ENCODE measurements at regions not wholly inside any gene's neighbourhood (a gene's known extent, or its start where the extent isn't known, plus 50 kb on each side); places are given as distances from the start of the nearest gene placed in this dataset.

DNA sequence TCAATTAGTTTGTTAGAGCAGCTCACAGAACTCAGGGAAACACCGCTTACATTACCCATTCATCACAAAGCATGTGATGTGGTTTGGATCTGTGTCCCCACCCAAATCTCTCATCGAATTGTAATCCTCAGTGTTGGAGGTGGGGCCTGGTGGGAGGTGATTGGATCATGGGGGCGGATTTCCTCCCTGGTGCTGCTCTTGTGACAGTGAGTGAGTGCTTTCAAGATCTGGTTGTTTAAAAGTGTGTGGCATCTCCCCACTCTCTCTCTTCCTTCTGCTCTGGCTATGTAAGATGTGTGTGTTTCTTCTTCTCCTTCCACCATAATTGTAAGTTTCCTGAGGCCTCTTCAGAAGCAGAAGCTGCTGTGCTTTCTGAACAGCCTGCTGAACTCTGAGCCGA, 63.5 kb upstream of the AGPS start:
- CTCF ChIA-PET (ENCODE audit: partially characterized antibody) = interaction anchor here (1.2 to 6.7 kb wide), 3 partner anchors 33 to 165 kb away, joined by 4 to 91 read pairs (median 6); partner anchors contain the start of gene NFE2L2
- peaks cover 18% of the 10 kb centered on the region for H3K4me1 ChIP-seq (ENCODE audit: insufficient read depth, low read length)
- POLR2A ChIA-PET (ENCODE audit: partially characterized antibody) = interaction anchor here (0.6 to 3.0 kb wide), 3 partner anchors 65 to 439 kb away, joined by 3 to 23 read pairs (median 9); partner anchors contain the start of gene NFE2L2
- no peaks in the 10 kb centered on the region for H3K36me3 ChIP-seq (ENCODE audit: insufficient read depth, low read length)
- peaks cover 0 to 8% of the 10 kb centered on the region in 2 donors for H3K36me3 Mint-ChIP-seq
- H3K27me3 Mint-ChIP-seq = no peaks in the 10 kb centered on the region
- no peaks in the 10 kb centered on the region for H3K9me3 Mint-ChIP-seq
- intact Hi-C loops (cut with micrococcal nuclease) = no loop called here
- H3K4me3 Mint-ChIP-seq = no peak overlapping the region
- peaks cover 0 to 13% (median 6%) of the 10 kb centered on the region in 4 donors for H3K4me1 Mint-ChIP-seq
- no peaks in the 10 kb centered on the region for H3K9me3 ChIP-seq (ENCODE audit: control insufficient read depth in 1 of 2, low read length in 2 of 2)
- H3K27ac ChIP-seq (ENCODE audit: low read depth, low read length) = no peak overlapping the region
- DNase-seq = peak in 2 of 5 donors; percentile 2 to 10
- H3K4me3 ChIP-seq (ENCODE audit: low read length in 2 of 2) = no peak overlapping the region
- no peaks in the 10 kb centered on the region for H3K27me3 ChIP-seq (ENCODE audit: insufficient read depth, low read length)
- H3K27ac Mint-ChIP-seq = peak overlapping the region in 1 of 7 donors; percentile 2

DNA sequence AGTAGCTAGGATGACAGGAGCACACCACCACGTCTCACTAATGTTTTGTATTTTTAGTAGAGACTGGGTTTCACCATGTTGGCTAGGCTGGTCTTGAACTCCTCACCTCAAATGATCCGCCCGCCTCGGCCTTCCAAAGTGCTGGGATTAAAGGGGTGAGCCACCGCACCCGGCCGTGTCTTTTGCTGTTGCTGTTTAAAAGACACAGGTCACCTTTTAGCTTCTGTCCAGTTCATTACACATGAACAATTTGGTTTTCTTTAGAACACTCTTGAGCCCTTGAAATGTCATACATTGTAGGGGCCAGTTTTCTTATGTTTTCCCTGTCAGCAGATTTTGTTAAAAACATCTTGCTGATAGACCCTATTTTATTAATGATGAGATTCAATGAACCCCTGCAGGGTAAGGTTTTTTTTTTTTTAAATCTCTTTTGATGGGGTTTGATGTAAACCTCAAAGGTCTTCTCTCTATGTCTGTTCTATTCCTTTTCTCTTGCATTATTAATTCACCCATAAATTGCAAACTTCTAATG, 61.0 kb upstream of the AGPS start:
- DNase-seq = no peak
- Mint-ChIP-seq H3K4me3 (no peak overlapping the region), H3K27ac (peak overlapping the region in 3 of 7 donors; percentile 33 to 61 (median 60)), H3K9me3 (no peaks in the 10 kb centered on the region), H3K27me3 (no peaks in the 10 kb centered on the region), H3K36me3 (peaks cover 2 to 4% of the 10 kb centered on the region in 2 donors), H3K4me1 (peaks cover 0 to 13% (median 6%) of the 10 kb centered on the region in 4 donors)
- Histone ChIP-seq H3K4me1 (ENCODE audit: insufficient read depth, low read length) (peaks cover 18% of the 10 kb centered on the region), H3K9me3 (ENCODE audit: control insufficient read depth in 1 of 2, low read length in 2 of 2) (no peaks in the 10 kb centered on the region), H3K36me3 (ENCODE audit: insufficient read depth, low read length) (no peaks in the 10 kb centered on the region), H3K4me3 (ENCODE audit: low read length in 2 of 2) (no peak overlapping the region), H3K27ac (ENCODE audit: low read depth, low read length) (no peak overlapping the region), H3K27me3 (ENCODE audit: insufficient read depth, low read length) (no peaks in the 10 kb centered on the region)
- CTCF ChIA-PET (ENCODE audit: partially characterized antibody) = interaction anchor here (0.9 to 6.7 kb wide), 4 partner anchors 35 to 167 kb away, joined by 4 to 91 read pairs (median 9); partner anchors contain the start of gene NFE2L2
- intact Hi-C loops (cut with micrococcal nuclease) = loop anchor here (5.0 kb wide), 2 partner anchors 286 to 1329 kb away; partner anchors contain the start of gene LNPK
- POLR2A ChIA-PET (ENCODE audit: partially characterized antibody) = interaction anchor here (1.0 to 3.0 kb wide), 2 partner anchors 67 to 167 kb away, joined by 4 to 23 read pairs; partner anchors contain the start of gene NFE2L2

DNA sequence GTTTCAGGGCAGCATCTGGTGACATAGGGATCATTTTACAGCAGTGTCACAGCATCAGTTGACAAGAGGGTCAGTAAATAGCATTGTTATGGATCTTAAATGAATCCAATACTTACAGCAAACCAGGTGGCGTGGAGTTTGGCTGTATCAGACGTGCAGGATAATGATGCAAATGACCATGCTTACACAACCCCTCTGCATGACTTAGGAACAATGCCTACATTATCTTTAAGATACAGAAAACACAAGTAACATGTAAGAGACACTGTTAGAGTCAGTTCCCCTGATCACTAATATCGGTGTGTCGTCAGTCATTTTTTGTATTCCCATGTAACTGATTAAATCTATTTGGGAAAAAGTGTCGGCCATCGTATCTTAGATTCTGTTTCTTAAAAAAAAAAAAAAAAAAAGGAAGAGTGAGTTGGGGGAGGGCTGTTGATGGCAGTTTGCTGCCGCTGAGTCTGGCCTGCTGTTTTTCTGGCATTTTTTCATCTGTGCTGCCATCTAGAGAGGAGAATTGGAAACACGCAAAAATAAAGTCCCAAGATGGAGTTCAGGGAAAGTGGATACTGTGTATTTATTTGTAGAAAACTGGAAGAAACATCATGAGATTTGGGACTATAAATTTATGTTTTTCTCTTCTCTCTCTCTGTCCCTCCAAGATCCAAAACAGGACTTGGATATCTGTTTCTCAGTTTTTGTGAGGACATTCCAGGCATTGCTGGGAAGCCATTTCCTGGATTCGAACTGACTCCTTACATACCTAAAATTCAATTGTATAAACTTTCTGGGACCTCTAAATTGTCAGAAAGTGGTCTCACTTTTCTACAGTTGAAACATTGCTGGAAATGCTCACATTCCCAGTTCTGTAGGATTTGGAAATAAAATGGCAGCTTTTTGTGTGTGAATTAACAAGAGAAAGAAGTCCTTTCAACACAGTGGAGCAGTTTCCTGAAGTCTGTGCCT, 60.3 kb upstream of the AGPS start:
- no peak overlapping the region for H3K4me3 ChIP-seq (ENCODE audit: low read length in 2 of 2)
- peaks cover 0 to 13% (median 6%) of the 10 kb centered on the region in 4 donors for H3K4me1 Mint-ChIP-seq
- no peaks in the 10 kb centered on the region for H3K9me3 ChIP-seq (ENCODE audit: control insufficient read depth in 1 of 2, low read length in 2 of 2)
- no peaks in the 10 kb centered on the region for H3K9me3 Mint-ChIP-seq
- DNase-seq = peak in 4 of 5 donors; percentile 55 to 62 (median 60)
- H3K36me3 Mint-ChIP-seq = peaks cover 2 to 4% of the 10 kb centered on the region in 2 donors
- POLR2A ChIA-PET (ENCODE audit: partially characterized antibody) = interaction anchor here (1.0 to 3.0 kb wide), 8 partner anchors 22 to 169 kb away, joined by 3 to 34 read pairs (median 5); partner anchors contain the start of gene NFE2L2
- intact Hi-C loops (cut with micrococcal nuclease) = loop anchor here (1.0 to 5.0 kb wide), 5 partner anchors 36 to 1330 kb away; partner anchors contain the start of gene LNPK
- no peak overlapping the region for H3K27ac ChIP-seq (ENCODE audit: low read depth, low read length)
- H3K27me3 Mint-ChIP-seq = no peaks in the 10 kb centered on the region
- no peaks in the 10 kb centered on the region for H3K27me3 ChIP-seq (ENCODE audit: insufficient read depth, low read length)
- H3K36me3 ChIP-seq (ENCODE audit: insufficient read depth, low read length) = no peaks in the 10 kb centered on the region
- CTCF ChIA-PET (ENCODE audit: partially characterized antibody) = interaction anchor here (0.7 to 6.7 kb wide), 16 partner anchors 10 to 780 kb away, joined by 3 to 178 read pairs (median 7); partner anchors contain the start of genes NFE2L2 and RBM45
- H3K4me3 Mint-ChIP-seq = no peak overlapping the region
- peaks cover 10% of the 10 kb centered on the region for H3K4me1 ChIP-seq (ENCODE audit: insufficient read depth, low read length)
- H3K27ac Mint-ChIP-seq = peak overlapping the region in 4 of 7 donors; percentile 33 to 78 (median 64)

DNA sequence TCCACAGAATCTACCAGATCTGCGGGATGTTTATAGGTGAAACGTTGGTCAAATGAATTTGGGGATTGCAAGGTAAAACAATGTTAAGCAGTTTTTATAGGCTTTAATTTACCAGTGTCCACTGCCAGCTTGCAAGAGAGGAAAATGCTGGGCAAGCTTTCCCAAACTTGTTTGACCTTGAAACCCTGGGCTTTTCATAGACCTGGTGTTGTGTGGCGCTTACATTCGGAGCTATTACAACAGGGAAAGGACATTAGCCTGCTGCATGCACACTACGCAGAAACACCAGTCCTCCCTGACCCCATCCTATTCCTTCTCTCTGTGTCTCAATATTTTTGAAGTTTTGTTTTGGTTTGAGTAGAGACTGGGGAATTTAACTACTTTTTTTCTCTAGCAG, 59.6 kb upstream of the AGPS start:
- intact Hi-C loops (cut with micrococcal nuclease) = loop anchor here (1.0 to 5.0 kb wide), 5 partner anchors 36 to 1331 kb away; partner anchors contain the start of gene LNPK
- Histone ChIP-seq H3K27ac (ENCODE audit: low read depth, low read length) (no peak overlapping the region), H3K4me1 (ENCODE audit: insufficient read depth, low read length) (peaks cover 5% of the 10 kb centered on the region), H3K36me3 (ENCODE audit: insufficient read depth, low read length) (no peaks in the 10 kb centered on the region), H3K9me3 (ENCODE audit: control insufficient read depth in 1 of 2, low read length in 2 of 2) (no peaks in the 10 kb centered on the region), H3K27me3 (ENCODE audit: insufficient read depth, low read length) (no peaks in the 10 kb centered on the region), H3K4me3 (ENCODE audit: low read length in 2 of 2) (no peak overlapping the region)
- H3K27me3 Mint-ChIP-seq = no peaks in the 10 kb centered on the region
- no peak overlapping the region for H3K4me3 Mint-ChIP-seq
- POLR2A ChIA-PET (ENCODE audit: partially characterized antibody) = interaction anchor here (1.2 to 2.4 kb wide), 6 partner anchors 23 to 169 kb away, joined by 3 to 34 read pairs (median 5); partner anchors contain the start of gene NFE2L2
- DNase-seq = no peak
- no peaks in the 10 kb centered on the region for H3K9me3 Mint-ChIP-seq
- H3K27ac Mint-ChIP-seq = no peak overlapping the region
- CTCF ChIA-PET (ENCODE audit: partially characterized antibody) = interaction anchor here (0.7 to 5.8 kb wide), 18 partner anchors 9 to 779 kb away, joined by 3 to 178 read pairs (median 4); partner anchors contain the start of genes NFE2L2 and RBM45
- H3K36me3 Mint-ChIP-seq = peaks cover 2 to 7% of the 10 kb centered on the region in 2 donors
- peaks cover 0 to 13% (median 6%) of the 10 kb centered on the region in 4 donors for H3K4me1 Mint-ChIP-seq

DNA sequence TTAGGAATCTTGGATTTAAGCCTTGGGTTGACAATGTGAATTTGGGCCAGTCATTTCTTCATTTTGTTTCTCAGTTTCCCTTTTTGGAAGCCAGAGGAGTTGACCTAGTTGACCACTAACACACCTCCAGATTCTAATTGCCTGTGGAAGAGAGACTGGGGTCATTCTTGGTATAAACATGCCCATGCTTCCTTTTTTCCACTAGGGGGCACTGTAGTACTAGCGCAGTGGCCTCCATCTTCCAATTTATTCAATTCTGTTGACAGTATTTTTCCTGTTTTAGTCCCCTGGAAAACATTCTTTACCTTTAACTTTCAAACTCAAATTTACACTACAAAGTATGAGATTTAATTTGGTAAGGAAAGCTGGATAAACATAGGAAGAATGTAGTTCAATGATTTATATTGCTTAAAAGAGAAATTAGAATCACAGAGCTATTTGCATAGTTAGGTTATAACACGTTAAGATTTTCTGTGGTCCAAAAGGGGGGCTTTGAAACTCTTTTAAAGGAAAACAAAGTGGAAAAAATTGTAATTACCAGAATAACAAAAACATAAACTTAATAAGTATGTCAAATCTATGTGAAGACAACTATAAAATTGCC, 57.5 kb upstream of the AGPS start:
- Mint-ChIP-seq H3K27ac (no peak overlapping the region), H3K27me3 (no peaks in the 10 kb centered on the region), H3K4me3 (no peak overlapping the region), H3K36me3 (peaks cover 2% of the 10 kb centered on the region in 2 donors), H3K9me3 (no peaks in the 10 kb centered on the region), H3K4me1 (peaks cover 0 to 8% (median 4%) of the 10 kb centered on the region in 4 donors)
- H3K4me3 ChIP-seq (ENCODE audit: low read length in 2 of 2) = no peak overlapping the region
- H3K27ac ChIP-seq (ENCODE audit: low read depth, low read length) = no peak overlapping the region
- H3K9me3 ChIP-seq (ENCODE audit: control insufficient read depth in 1 of 2, low read length in 2 of 2) = no peaks in the 10 kb centered on the region
- intact Hi-C loops (cut with micrococcal nuclease) = loop anchor here (1.0 to 5.0 kb wide), 6 partner anchors 81 to 1333 kb away; partner anchors contain the start of gene LNPK
- peak; percentile 37 to 56 (median 54) for DNase-seq
- CTCF ChIA-PET (ENCODE audit: partially characterized antibody) = interaction anchor here (0.6 to 5.9 kb wide), 41 partner anchors 9 to 438 kb away, joined by 3 to 178 read pairs (median 4); partner anchors contain the start of genes AGPS, HNRNPA3 and NFE2L2
- no peaks in the 10 kb centered on the region for H3K36me3 ChIP-seq (ENCODE audit: insufficient read depth, low read length)
- no peaks in the 10 kb centered on the region for H3K27me3 ChIP-seq (ENCODE audit: insufficient read depth, low read length)
- POLR2A ChIA-PET (ENCODE audit: partially characterized antibody) = interaction anchor here (0.9 to 1.0 kb wide), 3 partner anchors 69 to 72 kb away, joined by 3 to 5 read pairs (median 4); partner anchors contain the start of gene NFE2L2
- H3K4me1 ChIP-seq (ENCODE audit: insufficient read depth, low read length) = peaks cover 5% of the 10 kb centered on the region

DNA sequence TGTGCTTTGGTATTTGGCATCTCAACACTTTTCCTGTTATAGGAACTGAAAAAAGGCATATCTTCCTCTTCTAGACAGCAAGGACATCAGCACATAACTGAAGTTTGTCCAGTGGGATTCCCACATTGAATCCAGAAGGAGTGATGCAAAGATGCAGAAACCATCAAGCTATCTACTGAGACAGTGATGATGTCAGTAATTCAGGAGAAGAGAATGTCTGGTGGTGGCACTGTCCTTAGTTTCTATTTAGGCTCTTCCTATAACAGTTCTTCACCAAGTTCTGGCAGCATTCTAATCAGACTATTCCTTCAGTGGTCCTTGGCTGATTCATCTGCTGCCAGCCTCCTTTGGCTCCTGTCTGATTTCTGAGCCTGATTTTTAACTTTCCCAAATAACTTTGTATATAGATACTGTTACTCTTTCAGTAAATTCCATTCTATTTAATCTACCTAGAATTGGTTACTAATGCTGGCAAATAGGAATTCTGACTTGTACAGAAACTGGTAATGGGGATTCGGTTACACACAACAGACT, 56.6 kb upstream of the AGPS start:
- Histone ChIP-seq H3K36me3 (ENCODE audit: insufficient read depth, low read length) (no peaks in the 10 kb centered on the region), H3K27ac (ENCODE audit: low read depth, low read length) (no peak overlapping the region), H3K9me3 (ENCODE audit: control insufficient read depth in 1 of 2, low read length in 2 of 2) (no peaks in the 10 kb centered on the region), H3K4me3 (ENCODE audit: low read length in 2 of 2) (no peak overlapping the region), H3K27me3 (ENCODE audit: insufficient read depth, low read length) (no peaks in the 10 kb centered on the region), H3K4me1 (ENCODE audit: insufficient read depth, low read length) (peaks cover 5% of the 10 kb centered on the region)
- ChIA-PET POLR2A (ENCODE audit: partially characterized antibody) (interaction anchor here (1.1 kb wide), 1 partner anchor 72 kb away, joined by 4 read pairs; no protein-coding TSS in a partner anchor), CTCF (ENCODE audit: partially characterized antibody) (interaction anchor here (0.7 to 5.9 kb wide), 32 partner anchors 10 to 427 kb away, joined by 3 to 178 read pairs (median 4); partner anchors contain the start of genes HNRNPA3 and NFE2L2)
- Mint-ChIP-seq H3K36me3 (peaks cover 2% of the 10 kb centered on the region in 2 donors), H3K4me1 (peaks cover 0 to 8% (median 4%) of the 10 kb centered on the region in 4 donors), H3K27ac (no peak overlapping the region), H3K4me3 (no peak overlapping the region), H3K27me3 (no peaks in the 10 kb centered on the region), H3K9me3 (no peaks in the 10 kb centered on the region)
- intact Hi-C loops (cut with micrococcal nuclease) = loop anchor here (1.0 kb wide), 4 partner anchors 80 to 427 kb away; no protein-coding TSS in a partner anchor
- no peak for DNase-seq
